ENCODE measurements at regions not wholly inside any gene's neighbourhood (a gene's known extent, or its start where the extent isn't known, plus 50 kb on each side); places are given as distances from the start of the nearest gene placed in this dataset.

DNA sequence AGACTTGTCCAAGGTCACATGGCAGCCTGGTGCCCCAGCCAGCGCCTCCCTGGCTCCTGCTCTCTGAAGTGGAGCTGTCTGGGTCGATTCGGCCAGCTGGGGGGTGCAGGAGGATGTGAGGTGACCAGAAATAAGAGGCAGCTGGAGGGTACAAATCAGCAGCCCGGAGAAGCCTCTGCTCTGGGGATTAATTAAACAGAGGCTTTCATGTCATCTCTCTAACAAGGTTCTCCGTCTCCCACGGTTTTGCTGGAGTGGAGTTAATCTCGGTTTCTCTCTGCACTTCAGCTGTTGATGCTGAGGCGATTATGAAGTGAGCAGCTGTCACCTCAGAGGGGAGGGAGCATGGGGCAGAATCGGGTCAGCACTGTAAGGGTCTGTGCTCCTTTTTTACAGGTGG, 236.8 kb downstream of the TLE3 start:
- TF ChIP-seq, protein P1, sequence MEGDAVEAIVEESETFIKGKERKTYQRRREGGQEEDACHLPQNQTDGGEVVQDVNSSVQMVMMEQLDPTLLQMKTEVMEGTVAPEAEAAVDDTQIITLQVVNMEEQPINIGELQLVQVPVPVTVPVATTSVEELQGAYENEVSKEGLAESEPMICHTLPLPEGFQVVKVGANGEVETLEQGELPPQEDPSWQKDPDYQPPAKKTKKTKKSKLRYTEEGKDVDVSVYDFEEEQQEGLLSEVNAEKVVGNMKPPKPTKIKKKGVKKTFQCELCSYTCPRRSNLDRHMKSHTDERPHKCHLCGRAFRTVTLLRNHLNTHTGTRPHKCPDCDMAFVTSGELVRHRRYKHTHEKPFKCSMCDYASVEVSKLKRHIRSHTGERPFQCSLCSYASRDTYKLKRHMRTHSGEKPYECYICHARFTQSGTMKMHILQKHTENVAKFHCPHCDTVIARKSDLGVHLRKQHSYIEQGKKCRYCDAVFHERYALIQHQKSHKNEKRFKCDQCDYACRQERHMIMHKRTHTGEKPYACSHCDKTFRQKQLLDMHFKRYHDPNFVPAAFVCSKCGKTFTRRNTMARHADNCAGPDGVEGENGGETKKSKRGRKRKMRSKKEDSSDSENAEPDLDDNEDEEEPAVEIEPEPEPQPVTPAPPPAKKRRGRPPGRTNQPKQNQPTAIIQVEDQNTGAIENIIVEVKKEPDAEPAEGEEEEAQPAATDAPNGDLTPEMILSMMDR (IDR thresholded peaks at IDR 0.05), result no peak
- TF ChIP-seq POLR2A (IDR thresholded peaks at IDR 0.05), result no peak

Data from thyroid gland (tissue), 4 donors.